Activated T-cell treated with anti-CD3 and anti-CD28 coated beads for 24 hours (primary cell): ENCODE measurements at regions not wholly inside any gene's neighbourhood (a gene's known extent, or its start where the extent isn't known, plus 50 kb on each side); places are given as distances from the start of the nearest gene placed in this dataset.
"Not testable (repeated sequence)": the region's sequence is repeated elsewhere in the genome, so short reads cannot be mapped to it uniquely, and the experiment has no call there.

ENCODE experiments used
- DNase-seq: peaks from one replicate; pipeline ENCODE4 v3.0.0-alpha.2; 2020; ENCODE audit warnings: low read depth

DNA sequence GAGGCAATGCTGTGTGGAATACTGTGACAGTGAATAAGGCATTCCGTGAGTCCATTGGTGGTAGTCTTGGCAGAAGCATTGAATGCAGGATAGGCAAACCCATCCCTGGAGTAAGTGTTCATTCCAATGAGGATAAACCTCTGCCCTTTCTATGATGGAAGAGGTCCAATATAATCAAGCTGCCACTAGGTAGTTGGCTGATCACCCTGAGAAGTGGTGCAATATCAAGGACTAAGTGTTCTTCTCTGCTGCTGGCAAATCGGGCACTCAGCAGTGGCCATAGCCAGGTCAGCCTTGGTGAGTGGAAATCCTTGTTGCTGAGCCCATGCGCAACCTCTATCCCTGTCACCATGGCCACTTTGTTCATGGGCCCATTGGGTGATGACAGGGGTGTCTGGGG is 70.1 kb downstream of the FBXO4 start:
- no peak for DNase-seq

DNA sequence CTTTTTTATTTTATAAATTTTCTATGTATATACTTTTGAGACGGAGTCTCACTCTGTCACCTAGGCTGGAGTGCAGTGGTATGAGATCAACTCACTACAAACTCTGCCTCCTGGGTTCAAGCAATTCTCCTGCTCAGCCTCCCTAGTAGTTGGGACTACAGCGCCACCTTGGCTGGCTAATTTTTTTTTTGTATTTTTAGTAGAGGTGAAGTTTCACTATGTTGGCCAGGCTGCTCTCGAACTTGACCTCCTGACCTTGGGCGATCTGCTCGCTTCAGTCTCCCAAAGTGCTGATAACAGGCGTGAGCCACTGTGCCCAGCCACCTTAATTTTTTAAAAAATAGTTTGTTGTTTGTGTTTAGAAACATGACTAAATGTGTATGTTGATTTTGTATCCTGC is 76.6 kb downstream of the FBXO4 start:
- DNase-seq, result no peak

DNA sequence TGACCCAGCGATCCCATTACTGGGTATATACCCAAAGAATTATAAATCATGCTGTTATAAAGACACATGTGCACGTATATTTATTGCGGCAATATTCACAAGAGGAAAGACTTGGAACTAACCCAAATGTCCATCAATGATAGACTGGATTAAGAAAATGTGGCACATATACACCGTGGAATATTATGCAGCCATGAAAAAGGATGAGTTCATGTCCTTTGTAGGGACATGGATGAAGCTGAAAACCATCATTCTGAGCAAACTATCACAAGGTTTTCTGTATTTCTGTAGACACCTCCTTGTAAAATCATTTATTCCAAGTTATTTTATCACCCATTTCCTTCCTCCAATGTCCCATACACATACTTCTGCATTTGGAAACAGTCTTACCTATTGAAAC is 78.8 kb downstream of the FBXO4 start:
- DNase-seq, result not testable (repeated sequence)

DNA sequence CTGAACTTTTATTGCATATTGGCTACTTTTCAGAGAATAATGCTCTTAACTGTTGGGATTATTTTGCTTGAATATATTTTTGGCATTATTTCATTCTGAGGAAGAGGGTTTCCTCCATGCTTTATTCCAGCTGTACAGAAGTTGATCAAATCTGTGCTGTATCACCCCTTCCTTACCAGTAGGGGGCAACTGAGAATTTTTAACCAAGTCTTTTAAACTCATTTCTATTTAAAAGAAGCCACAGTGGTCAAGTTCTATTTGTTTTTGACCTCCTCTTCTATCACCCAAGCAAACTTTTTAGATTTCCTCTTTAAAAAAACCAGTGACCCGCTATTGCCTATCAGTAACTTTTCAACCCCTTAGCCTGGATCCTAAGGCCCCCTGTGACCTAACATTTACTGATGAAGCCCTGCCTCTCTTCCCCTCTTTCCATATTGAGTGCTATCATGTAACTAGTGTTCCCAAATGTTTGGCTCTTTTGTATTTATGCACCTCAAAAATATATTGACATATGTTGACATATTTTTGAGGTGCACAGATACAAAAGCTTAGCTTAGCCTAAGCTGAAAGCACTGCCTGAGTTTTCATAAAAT is 80.6 kb downstream of the FBXO4 start:
- no peak for DNase-seq

DNA sequence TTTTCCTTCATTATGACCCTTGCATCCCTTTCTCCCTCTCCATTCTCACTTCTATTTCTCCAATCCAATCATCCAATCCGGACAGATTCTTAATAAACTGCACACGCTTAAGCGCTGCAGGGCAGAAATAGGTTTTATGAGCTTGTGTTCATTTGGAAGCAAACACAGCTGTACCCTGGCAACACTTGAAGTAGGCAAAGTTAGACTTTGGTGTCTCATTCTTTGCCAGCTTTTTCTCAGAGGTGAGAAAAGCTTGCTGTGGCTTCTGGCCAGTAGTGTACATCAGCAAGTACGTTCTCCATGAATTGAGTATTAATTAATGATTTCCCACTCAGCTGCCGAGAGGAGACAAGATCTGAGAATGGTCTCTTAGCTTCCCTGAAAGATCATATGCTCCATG is 88.5 kb downstream of the FBXO4 start:
- no peak for DNase-seq

DNA sequence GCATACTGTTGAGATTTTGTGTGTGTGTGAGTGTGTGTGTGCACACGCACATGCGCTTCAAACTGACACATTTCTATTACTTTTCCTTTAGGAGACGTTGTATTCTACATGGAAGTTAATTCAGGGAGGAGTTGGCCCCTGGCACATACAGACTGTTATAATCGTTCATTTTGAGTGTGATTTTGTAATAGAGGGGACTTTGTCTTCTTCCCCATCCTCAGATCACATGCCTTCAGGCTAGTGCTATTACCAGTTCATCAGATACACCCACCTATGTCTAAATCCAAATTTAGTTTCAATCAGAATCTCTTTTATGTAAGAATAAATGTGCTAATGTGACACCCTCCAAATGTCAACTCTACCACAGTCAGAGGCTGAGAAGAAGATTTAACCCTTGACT is 90.2 kb downstream of the FBXO4 start:
- DNase-seq, result no peak

DNA sequence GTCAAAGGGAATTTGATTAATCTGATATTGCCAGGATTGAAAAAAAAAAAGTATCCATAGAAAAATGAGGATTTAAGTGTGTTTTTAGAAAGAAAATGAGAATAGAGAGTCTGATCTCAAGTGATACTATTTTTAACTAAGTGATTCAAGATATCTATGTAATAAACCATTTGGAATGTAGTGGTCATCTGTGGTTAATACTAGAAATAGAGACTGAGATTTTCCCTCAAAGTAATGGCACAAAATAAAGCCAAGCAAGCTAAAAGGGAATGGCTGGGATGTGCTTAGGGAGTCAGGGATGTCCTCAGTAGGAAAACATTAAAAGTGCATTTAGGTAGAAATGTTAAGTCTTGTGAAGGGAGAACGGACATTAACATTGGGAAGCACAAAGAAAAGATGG is 90.6 kb downstream of the FBXO4 start:
- DNase-seq, result no peak

DNA sequence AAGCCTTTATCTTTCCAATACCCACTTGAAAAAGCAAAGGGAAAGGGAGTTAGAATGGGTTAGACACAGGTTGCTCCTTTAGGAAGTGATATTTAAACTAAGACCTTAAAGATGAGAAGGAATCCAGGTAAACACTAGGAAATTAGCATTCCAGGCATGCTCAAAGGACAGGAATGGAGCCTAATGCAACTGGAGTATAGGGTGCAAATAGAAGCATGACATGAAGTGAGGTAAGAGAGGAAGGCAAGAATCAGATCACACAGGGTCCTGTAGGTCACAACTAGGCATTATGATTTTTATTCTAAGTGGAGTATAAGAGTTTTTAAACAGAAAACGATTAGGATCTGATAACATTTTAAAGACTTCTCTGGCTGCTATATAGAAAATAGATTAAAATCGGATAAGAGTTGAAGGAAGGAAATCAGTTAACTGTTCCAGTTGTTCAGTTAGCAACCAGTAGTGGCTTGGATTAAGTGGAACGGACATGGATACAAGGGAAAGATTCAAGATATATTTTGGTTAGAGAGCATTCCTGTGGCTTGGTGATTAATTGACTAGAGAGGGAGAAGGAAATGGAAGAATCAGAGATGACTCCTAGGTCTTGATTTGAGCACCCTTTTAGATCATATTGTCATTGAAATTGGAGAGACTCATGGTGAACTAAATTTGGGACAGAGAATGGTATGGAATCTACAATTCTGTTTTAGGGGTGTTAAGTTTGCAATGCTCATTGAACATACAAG is 95.9 kb downstream of the FBXO4 start:
- DNase-seq, result no peak

DNA sequence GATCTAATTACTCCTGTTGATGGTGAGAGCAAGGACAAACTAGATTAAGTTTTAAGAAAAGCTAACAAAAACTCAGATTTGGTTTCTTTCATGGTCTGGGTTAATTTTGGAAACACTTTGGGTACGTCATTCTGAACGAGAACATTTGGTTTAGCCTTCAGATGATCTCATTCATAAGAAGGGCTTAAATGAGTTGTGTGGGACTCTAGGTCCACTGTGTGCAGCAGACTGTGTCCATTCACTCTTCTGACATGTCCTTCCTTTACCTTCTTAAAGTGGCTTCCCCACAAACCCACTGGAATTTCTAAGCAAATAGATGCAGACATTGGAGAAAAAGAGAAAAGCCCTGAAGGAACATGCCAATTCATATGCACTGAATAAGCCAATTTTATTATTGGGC is 96.8 kb downstream of the FBXO4 start:
- no peak for DNase-seq

DNA sequence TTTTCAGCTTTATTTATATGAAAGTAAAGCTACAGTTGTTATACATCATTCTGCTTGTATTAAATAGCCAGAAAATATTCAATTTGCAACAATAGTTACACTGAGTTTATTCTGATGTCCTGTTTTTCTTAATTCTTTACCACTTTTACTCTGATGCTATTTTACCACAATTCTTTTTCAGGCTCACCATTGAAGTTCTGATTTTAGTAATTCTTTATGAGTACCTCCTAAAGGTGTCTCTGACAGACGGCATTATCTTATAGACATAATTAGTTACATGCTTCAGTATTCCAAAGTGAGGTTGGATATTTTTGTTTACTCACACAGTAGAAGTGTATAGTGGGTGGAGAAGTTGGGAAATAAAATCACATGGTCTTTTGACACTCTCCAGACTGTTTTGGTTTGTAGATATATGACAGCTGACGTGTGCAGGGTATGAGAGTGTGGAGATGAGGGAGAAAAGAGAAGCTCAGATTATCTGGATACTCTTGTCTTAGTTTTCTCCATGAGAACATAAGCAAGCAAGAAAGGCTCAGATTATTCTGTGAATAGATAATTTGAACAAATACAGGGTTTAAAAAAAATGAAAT is 97.4 kb downstream of the FBXO4 start:
- no peak for DNase-seq

DNA sequence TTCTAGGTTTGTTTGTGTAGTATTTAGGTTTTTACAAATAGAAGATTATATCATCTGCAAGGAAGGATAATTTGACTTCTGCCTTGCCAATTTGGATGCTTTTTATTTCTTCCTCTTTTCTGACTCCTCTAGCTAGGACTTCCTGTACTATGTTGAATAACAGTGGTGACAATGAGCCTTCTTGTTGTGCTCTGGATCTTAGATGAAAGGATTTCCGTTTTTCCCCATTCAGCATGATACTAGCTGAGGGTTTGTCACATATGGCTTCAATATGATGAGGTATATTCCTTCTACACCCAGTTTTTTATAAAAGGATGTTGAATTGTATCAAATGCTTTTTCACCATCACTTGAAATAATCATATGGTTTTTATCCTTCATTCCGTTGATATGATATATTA is 101.4 kb downstream of the FBXO4 start:
- DNase-seq, result no peak

DNA sequence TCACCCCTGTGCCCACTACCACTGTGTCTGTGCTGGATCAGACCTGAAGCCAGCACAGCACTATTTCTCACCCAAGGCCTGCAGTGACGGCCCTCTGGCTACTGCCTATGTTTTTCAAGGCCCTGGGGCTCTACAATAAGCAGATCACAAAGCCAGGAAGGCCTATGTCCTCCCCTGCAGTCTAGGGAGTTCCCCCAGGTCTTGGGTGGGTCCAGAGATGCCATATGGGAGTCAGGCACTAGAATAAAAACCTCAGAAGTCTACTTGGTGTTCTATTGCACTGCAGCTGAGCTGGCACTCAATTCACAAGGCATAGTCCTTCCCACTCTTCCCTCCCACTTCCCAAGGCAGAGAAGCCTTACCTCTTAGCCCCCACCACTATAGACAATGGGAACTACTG is 107.1 kb downstream of the FBXO4 start:
- no peak for DNase-seq

DNA sequence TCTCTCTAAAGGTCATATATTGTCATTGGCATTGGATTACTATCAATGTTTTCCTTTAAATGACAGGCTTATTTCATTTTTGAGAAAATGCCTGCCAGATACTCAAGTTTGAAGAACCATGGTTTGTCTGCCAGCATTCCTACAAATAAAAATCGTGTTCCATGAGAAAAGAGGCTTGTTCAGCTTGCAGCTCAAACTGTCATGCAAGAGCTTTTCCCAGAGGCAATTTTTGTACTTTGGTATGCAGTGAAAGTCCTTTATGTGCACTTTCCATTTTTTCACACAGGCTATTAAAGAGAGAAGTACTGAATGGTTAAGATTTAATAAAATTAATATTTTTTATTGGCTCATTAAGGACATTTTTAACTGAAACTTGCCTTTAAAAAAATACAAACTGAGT is 110.4 kb downstream of the FBXO4 start:
- DNase-seq, result no peak

DNA sequence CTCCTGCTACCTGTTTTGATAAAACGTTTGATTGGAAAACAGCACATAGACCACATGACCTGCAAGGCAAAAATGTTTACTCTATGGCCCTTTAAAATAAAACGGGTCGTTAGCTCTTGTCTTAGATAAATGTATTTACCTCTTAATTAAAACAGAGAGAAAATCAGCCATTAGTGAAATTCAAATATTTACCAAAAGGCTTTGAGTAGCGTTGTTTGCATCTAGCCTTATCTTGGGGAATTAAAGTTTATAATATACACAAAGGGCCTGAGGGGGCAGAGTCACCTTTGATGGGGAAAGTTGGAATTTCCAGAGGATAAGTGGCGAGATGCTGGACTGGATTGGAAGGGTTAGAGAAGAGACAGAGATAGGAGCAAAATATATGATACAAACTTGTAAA is 111.3 kb downstream of the FBXO4 start:
- no peak for DNase-seq

DNA sequence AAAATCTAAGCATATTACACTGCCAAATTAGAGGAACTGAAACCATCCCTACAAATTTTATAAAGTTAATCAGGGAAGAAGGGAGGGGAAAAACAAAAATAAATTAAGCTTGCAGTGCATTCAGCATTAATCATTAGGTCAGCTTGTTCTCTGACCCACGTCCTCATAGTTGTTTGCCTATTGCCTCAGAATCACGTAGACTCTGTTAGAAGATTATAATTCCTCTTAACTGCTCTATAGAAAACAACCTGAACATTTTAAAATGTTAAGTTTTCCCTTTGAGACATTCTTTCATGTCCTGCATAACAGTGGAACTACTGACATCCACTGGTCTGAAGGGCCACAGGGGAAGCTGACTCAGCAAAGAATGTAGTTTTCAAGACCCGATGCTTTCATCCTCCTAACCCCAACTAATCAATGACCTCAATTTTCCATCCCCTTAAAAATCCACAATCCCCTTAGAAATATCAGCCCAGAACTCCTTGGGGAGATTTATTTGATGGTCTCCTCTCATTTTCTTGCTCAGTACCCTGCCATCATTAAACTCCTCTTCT is 112.4 kb downstream of the FBXO4 start:
- DNase-seq, result no peak

DNA sequence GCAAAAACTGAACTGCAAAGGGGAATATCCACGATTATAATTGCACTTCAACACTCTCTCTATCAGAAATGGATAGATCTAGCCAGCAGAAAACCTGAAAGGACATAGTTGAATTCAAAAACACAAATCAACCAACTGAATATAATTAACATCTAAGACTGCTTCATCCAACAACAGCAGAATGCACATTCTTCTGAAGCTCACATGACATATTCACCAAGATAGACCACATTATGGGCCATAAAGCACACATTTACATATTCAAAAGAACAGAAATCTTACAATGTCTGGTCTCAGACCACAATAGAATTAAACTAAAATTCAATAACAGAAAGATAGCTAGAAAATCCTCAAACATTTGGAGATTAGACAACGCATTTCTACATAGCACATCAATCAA is 118.3 kb downstream of the FBXO4 start:
- DNase-seq, result no peak

DNA sequence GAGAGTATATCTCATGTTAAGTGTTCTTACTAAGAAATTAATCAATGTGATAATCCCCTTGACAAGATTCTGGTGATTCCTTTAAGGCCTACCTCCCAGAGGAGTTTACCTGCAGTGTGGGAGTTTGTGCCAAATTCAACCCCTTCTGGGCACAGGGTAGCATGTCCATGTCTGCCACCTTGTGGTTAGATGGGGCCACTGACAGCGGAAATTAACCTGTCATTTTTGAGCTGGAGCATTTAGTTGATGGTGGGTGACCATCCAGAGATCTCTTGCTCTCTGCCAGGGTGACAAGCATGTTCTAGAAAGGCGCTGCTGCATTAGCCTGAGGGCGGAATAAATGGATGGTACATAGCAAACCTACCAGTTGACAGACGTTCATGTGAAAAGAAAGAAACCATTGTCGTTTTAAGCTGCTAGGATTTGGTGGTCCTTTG is 132.2 kb downstream of the FBXO4 start:
- DNase-seq, result peak; percentile 35

DNA sequence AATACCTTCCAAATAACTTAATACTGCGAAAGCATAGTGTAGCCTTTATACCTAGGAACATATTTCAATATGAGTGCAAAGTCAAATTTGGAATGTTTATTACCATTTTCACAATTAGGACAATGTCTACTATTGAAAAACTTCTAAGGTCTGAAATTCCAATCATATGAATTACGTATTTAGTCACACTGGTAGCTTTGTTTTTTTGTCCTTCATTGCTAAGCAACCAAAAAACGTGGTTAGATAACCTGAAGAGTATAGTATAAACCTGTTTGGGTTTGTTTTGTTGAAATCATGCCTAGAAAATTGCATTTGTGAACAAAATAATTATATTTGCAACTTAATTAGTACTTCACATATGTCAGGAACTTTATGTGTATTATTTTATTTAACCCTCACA is 134.2 kb downstream of the FBXO4 start:
- no peak for DNase-seq

DNA sequence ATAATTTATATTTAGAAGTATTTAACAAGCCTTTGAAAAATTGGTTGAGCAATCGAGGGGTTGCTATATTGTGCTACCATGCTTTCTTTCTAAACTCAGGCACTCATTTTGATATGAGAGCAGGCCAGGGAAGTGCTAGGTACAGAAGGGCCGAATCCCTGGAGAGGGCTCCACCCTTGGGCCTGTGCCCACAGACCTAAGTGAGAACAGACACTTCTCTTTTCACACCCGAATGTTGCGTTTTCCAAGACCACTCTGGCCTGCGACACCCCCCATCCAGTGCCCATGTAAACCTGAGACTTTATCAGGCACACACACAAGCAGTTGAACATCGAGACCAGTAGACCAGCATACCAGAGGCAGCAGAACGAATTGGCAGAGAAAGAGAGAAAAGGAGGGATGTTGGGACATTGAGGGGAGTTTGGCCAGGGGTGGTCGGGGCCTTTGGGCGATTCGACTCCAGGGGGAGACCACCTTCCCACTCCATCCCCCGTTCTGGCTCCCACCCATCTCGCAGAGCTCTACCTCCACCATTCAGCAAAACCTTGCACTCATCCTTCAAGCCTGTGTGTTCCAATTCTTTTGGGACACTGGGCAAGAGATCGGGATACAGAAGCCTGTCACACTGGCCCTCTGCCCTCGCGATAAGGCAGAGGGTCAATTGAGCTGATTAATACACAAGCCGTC is 134.8 kb downstream of the FBXO4 start:
- no peak for DNase-seq

DNA sequence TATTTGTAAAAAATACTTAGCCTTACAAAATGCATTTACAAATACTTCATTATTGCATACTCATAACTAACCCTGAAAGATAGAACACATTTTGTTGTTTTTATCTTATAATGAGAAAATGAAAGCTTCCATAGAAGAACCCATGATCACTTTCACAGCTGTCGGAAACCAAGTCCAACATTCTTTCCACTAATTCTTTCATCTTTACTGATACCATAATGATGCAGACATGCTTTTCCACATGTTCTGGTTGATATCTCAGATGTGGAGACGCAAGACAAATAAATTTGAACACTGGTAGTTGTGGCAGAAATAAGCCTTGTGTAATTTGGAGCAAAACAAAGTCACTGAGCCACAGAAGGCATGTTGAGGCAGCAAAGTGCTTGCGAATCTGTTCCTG is 136.0 kb downstream of the FBXO4 start:
- no peak for DNase-seq

DNA sequence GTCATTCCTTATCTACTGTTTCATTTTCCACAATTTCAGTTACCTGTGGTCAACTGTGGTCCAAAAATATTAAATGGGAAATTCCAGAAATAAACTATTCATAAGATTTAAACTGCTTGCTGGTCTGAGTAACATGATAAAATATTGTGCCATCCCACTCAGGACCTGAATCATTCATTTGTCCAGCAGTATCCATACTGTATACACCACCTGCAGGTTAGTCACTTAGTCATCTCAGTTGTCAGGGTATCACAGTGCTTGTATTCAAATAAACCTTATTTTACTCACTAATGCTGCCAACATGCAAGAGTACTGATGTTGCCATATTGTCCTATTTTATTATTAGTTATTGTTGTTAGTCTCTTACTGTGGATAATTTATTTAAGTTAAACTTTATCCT is 139.7 kb downstream of the FBXO4 start:
- no peak for DNase-seq

DNA sequence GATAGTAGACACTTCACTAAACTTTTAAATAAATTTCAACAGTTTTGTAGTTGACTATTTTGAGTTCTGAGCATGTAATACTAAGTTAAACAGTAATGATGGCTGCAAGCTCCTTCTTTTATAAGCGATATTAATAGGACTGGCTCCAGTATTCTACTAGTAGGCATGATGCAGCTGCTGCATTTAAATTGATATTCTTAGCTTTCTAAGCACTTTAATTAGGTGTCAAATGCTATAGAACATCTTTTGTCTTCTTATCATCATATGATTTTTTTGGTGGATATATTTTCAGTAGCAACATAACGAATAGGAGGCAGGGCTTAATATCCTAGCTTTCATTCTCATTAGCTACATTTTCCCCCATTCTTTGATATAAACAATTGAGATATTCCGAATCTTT is 141.1 kb downstream of the FBXO4 start:
- DNase-seq, result no peak

DNA sequence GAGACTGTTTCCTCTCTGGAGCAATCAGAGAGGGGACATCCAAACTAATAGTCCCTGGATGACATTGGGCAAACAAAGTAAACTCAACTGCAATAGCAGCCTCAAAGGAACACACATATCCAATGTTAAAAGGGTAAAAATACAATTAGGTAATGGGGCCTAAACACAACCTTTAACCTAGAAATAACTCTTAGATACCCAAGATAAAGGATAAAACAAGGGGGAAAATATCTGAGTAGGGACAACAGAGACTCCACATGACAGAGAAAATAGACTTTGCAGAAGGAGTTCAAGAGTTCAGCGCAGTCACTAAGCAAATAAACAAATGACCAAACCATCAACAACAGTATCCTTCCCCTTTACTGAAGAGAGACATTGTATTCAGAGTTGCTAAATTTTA is 149.3 kb downstream of the FBXO4 start:
- DNase-seq, result no peak
